GM12872 (cell line): ENCODE measurements at regions not wholly inside any gene's neighbourhood (a gene's known extent, or its start where the extent isn't known, plus 50 kb on each side); places are given as distances from the start of the nearest gene placed in this dataset.

ENCODE experiments used
- TF ChIP-seq, protein P1 (sequence below): IDR thresholded peaks from 3 replicates; pipeline ENCODE4 v1.5.1; 2011; ENCODE audit warnings: low read depth, mild to moderate bottlenecking, low read length, moderate library complexity; ENCODE audit not compliant: insufficient read depth

DNA sequence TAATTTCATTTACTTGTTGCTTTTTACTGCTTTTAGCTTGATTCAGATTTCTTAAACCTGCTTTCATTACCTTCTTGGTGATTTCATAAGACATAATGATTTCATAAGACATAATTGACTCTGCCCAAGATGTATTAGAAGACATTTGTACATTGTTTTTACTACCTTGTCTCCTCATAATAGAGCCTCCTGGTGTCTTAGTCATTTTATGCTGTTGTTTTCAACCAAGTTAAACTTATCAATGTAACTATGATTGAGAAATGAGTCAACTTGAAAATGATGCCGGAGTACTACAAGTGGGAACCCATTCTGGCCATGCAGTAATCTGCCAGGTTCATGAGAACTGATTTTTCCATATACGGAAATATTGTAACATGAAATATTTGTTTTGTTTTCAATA, 573.6 kb downstream of the MMUT start:
- TF ChIP-seq, protein P1, sequence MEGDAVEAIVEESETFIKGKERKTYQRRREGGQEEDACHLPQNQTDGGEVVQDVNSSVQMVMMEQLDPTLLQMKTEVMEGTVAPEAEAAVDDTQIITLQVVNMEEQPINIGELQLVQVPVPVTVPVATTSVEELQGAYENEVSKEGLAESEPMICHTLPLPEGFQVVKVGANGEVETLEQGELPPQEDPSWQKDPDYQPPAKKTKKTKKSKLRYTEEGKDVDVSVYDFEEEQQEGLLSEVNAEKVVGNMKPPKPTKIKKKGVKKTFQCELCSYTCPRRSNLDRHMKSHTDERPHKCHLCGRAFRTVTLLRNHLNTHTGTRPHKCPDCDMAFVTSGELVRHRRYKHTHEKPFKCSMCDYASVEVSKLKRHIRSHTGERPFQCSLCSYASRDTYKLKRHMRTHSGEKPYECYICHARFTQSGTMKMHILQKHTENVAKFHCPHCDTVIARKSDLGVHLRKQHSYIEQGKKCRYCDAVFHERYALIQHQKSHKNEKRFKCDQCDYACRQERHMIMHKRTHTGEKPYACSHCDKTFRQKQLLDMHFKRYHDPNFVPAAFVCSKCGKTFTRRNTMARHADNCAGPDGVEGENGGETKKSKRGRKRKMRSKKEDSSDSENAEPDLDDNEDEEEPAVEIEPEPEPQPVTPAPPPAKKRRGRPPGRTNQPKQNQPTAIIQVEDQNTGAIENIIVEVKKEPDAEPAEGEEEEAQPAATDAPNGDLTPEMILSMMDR: no peak

DNA sequence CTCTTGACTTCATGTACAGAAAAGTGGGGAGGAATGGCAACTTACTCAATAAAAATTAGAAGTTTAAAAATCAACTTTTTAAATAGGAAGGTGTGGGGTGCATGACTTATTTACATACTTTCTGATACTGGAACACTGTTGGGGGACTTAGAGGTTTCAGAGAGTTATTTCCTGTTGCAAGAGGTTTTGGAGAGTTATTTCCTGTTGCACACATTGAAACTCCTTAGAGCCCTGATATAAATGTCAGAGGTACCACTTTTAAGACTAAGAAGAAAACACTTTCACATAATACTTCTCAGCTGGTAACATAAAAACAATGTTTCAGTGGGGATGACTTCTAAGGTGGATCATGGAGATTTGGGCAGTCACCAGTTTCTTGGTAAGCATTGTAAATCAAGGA, 579.9 kb downstream of the MMUT start:
- TF ChIP-seq, protein P1: no peak

DNA sequence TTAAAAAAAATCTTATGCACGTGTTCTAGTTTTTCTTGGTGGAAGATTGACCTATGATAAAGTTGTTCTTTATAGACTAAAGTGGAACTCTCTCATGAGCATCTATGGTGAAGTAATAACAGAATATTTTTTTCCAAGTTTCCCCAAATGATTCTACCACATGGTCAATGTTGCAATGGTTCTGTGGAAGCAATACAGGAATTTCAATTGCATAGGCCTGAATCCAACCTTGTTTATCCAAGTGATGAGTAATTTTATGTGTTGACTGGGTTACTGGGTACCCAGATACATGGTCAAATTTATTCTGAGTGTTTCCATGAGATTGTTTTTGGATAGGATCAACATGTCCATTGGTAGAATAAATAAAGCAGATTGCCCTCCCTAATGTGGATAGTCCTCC, 581.5 kb downstream of the MMUT start:
- TF ChIP-seq, protein P1: no peak

DNA sequence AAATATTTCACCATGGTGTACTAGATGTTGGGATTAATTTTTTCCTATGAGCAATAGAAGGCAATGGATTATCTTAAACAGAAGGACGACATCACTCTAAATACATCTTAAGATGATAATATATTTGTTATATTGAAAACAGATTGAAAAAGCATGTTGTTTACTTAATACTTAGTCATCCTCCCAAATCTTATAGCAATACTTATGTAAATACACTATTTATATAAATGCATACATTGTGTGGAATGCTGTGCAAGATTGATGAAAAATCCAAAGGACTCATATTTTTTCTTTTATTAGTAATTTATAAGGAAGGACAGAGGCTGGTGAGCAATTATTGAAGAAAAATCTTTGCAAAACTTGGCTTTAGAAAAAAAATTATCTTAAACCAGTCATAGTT, 593.5 kb downstream of the MMUT start:
- TF ChIP-seq, protein P1: no peak

DNA sequence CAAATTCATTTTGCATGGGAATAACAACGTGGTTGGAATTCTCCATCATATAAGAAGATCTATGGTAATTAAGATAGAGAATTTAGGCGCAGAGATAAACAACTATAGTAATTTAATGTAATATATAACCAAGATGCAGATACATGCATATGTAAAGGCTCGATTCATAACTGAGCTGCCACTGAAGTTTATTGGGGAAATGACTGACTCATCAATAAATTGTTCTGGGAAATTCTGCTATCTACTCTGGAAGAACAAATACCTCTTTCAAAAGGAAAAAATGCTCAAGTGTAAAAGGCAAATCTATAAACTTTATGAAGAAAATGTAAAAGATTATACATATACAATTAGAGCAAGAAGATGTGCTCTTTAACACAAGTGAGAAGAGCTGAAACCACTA, 596.4 kb downstream of the MMUT start:
- TF ChIP-seq, protein P1: no peak

DNA sequence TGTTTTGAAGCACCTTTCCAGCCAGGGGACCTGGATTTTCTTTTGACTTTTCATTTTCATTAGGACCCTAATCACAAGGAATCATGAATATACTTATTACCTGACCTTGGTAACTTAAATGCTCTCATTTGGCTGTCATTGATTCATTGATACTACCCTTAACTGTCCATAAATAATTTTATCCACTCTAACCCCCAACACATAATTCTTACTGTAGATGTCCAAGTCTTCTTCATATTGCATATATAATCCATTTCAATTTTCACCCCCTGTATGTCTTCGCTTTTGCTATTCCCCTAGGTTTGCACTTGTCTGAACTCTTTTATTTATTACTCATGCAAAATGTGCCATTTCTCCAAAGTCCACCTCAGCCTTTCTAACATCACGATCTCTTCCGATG, 602.9 kb downstream of the MMUT start:
- TF ChIP-seq, protein P1: no peak

DNA sequence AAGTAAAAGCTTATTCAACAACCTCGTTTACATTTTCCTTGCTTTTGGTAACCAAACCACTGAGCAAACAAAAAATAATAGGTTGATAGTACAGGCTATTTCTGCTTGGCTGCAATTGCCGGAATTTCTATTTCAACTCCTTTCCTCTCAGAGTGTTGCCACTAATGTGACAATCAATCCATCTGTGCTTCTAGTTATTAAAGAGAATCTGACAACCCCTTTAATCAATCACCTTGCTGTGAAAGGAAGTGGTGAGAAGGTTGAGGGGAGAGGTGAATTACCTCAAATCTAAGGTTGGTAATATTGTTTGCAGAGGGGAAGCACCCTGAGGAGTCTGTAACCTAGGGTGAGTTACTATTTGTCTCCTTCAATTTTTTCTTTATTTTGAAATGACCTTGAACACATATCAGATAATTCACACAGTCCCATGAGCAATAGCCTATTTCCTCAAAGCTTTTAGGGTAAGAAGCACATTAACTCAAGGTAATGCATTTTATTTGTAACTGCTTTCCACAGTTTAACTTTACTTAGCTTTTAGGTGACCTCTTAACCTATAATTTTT, 603.4 kb downstream of the MMUT start:
- TF ChIP-seq, protein P1: no peak

DNA sequence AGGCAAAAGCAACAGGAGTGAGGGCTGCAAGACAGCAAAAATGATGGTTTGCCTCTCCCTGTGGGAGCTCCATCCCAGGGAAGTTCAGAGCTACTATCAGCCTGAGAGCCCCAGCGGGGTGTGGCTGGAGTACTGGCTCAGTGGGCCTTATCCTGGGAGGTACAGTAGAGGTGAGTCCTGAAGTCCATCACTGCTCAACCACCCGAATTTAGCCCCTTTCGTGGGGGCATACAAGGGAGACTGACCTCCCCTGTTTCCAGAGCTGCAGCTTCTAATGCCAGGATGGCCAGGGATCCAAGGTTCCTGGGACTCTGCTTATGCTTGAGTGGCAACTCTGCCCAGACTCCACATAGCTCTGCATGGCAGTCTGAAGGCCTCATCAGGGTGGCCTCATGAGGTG, 617.8 kb downstream of the MMUT start:
- TF ChIP-seq, protein P1: no peak
